GM21529 (cell line): ENCODE measurements at regions not wholly inside any gene's neighbourhood (a gene's known extent, or its start where the extent isn't known, plus 50 kb on each side); places are given as distances from the start of the nearest gene placed in this dataset.
A peak's percentile ranks its signal among the peaks of the same experiment; 100 is the strongest.
"Not testable (repeated sequence)": the region's sequence is repeated elsewhere in the genome, so short reads cannot be mapped to it uniquely, and the experiment has no call there.

Source experiments
- ATAC-seq: cut with Tn5 transposase; IDR thresholded peaks from one replicate; pipeline ENCODE4 v1.9.1; 2021; ENCODE audit not compliant: unreplicated experiment

DNA sequence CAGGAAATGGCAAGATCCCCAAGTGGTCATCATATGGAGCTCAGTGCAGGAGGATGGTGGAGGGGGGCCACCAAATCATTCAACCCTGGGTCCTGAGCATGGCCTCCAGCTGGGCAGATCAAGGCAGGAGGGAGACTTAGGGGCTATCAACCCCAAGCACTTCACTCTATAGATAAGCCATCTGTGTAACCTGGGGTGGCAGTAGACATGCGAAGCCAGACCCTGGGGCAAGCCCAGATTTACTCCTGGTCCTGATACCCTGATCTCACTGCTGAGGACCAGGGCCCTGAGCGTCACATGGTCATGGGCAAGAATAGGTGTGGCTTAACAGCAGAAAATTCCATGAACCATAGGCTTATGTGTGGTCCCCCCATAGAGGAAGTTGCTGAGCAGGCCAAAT is 173.0 kb upstream of the ADCY1 start:
- ATAC-seq: no peak

DNA sequence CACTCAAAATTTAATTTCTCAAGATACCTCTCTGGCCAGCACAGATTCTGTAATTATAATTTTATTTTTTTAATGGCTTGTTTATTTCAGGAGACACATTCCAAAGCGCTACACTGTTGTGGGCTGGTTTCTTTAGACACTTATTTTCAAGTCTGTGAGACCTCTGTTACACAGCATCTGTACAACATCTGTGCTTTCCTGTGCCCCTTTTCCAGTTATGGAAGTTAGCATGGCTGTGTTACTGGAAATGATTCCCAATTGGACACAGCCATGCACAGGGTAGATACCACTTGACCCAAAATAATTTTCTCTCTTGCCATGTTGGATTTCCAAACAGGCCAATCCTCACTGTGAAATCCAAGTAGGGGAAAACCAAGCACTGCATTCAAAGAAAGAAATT is 172.3 kb upstream of the ADCY1 start:
- ATAC-seq: no peak

DNA sequence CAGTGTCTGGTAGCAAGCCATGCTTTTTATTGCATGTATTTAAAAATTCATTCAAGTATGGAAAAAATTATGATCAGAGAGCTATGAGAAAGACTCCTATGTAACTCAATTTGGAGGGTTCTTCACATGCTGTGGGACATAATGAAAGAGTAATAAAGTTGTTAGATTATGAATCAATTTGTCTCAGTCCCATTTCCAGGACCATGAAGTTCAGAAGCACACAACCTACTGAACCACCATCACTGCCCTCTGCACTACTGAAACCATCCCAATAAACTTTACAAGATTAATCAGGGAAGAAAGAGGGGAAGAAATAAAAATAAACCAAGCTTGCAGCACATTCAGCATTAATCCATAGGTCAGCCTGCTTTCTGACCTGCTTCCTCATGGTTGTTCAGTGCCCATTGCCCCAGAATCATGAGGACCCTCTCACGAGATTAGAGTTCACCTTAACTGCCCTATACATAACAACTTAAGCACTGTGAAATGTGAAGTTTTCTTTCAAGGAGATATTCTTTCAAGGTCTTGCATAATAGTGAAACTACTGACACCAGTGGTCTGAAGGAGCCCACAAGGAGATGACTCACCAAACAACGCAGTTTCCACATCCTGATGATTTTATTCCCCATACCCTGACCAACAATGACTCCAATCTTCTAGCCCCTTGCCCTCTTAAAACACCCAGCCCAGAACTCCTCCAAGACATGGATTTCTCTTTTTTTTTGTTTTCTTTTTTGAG is 171.5 kb upstream of the ADCY1 start:
- ATAC-seq: no peak

DNA sequence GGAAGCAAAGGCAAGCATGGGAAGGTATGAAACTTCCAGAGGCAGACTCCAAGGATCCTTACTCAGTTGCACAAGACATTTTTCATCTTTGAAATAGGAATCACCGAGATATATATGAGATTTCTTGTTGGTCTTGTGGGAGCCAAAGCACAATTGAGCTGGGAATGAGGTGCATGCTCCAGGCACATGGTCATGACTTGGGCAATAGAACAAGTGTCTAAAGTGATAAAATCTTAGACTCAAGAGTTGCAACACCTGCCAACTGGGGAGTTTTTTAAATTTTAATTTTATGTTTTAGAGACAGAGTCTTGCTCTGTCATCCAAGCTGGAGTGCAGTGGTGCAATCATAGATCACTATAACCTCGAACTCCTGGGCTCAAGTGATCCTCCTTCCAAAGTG is 169.5 kb upstream of the ADCY1 start:
- ATAC-seq: no peak

DNA sequence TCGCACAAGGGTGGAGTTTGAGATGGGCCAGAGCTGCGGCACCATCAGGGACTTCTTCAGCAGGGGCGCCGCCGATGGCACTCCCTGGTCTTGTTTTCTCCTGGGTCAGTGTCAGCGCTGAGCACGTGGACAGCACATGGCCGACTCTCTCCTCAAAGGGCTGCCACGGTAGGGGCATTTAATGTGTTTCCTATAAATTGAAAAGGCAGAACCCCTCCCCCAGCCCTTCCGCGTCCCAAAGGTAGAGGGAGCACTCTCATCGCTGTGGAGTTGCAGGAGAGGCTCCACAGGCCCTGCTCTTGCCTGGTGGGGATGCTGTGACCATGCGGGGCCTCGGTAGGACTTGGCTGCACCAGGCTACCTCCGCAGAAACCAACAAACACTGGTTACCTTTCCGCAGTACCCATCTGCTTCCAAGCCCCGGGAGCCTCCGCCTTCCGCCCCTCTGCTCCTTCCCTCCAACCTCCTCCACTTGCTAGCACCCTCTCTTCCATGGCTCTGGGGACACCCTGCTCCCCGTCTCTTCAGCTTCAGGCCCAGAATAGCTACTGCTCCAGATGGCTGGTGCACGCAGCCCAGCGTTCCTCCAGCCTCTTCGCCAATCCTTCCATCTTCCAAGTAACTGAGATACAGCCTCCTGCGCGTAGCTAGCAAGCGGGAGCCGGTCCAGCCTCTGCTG is 166.3 kb upstream of the ADCY1 start:
- ATAC-seq: no peak

DNA sequence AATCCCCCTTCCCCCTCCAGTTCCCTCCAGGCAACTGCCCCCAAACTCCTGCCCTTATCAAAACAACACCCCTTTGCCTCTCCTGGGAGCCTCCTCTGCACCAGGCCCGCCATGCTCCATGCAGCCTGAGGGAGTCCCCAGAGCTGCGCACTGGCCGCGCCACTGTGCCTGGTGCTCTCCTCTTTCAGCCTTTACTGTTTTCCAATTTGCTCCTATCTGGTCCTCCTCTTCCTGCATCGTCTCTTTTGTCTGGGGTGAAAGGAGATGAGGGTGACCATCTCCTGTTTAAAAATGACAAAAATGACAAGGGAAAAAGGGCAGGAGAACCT is 165.8 kb upstream of the ADCY1 start:
- ATAC-seq: no peak

DNA sequence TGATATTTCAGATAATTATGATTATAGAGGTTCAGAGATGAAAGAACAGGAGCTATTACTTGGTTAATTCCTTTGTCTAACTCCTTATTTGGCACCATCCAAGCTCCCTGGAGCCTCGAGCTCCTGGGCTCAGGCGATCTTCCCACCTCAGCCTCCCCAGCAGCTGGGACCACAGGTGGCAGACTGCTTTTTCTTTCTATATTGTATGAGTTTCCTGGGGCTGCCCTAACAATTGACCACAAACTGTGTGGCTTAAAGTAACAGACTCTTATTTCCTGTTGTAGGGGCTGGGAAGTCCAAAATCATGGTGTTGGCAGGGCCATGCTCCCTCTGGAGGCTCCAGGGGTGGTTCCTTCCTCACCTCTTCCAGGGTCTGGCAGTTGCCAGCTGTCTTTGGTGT is 163.3 kb upstream of the ADCY1 start:
- ATAC-seq: no peak

DNA sequence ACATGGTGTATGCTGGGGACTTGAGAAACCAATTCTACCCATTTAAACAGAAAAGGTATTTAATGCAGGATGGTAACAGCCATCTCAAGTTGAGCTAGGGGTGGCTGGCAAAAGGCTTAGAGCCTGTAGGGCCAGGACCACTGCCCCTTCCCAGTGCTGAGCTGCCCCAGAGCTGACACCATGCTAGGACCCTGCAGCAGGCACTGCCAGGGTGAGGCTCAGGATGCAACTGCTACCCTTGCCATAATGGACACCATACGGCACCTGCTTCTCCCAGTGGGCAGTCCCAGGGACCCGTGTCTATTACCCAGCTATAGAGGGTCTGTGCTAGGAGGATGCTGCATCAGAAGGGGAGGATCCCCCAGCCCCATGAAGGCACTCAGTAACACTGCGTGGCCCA is 160.7 kb upstream of the ADCY1 start:
- ATAC-seq: no peak

DNA sequence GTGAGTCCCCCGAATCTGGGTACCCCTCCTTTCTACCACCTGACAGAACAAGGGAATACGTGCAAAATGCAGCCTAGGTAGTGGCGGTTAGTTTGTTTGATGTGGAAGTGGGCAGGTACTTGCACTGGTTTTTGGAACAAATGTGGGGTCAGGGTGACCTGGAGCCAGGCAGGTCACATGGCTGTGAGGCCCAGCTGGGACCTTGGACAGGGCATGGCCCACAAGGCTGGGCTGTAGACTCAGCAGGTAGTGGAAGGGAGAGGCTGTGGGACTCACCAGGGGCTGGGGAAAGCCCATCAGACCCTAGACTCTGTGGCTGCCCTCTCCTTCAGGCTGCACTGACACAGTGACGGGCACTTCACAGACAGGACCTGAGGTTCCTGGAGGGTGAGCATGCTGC is 159.9 kb upstream of the ADCY1 start:
- no peak for ATAC-seq

DNA sequence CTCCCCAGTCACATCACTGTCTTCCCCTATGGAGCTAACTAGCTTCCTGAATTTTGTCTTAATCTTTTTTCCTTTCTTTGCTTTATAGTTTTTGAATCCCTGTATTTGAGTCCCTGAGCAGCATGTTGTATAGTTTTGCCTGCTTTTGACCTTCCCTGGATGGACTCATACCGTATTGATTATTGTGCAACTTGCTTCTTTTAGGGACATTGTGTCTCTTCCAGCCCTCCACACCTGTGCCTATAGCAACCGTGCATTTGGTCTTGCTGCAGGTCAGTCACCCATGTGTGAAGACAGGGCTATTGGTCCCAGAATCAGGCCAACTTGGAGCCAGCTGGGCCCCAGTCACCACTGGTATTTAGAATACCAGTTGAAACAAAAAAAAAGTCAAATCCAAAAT is 158.9 kb upstream of the ADCY1 start:
- no peak for ATAC-seq

DNA sequence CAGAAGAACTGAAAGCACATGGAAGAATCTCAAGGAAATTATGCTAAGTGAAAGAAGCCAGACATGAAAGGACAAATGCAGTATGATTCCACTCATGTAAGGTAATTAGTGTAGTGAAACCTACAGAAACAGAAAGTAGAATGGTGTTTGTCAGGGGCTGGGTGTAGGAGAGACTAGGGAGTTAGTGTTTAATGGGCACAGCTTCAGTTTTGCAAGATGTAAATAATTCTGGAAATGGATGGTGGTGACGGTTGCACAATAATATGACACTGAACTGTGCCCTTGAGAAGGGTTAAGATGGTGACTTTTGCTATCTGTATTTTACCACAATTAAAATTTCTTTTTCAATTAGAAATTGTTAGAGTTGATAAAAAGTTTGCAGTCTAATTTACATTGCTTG is 157.3 kb upstream of the ADCY1 start:
- ATAC-seq: no peak

DNA sequence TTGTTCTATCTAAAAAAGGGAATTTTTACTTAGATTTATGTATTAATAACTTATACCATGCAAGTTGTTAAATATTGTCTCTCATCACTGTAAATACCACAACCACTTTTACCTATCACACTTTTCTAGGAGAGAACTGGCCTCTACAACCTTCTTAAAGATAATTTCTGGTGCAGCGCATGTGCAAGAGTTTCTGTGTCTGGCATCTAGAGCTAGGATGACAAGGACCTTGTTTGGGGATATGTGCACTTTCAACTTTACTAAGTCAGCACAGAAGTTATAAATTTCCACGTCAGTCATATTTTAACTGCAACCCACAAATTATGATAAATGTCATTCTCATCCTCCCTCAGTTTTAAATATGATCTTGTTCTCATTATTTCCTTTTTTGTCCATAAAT is 156.9 kb upstream of the ADCY1 start:
- ATAC-seq: no peak

DNA sequence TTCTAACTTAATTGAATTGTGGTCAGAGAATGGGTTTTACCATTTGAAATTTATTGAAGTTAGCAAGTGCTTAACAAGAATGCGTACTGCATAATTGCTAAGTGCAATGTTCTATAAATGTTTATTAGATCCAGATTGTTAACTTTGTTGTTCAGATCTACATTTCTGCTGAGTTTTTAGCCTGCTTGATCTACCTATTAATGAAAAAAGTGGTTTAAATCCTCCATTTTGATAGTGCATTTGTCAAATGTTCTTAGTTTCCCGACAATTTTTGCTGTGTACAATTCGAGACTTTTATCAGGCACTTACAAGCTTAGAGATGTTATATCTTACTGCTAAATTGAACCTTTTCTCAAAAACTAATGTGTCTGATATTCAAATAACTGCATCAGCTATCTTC is 156.4 kb upstream of the ADCY1 start:
- ATAC-seq: no peak

DNA sequence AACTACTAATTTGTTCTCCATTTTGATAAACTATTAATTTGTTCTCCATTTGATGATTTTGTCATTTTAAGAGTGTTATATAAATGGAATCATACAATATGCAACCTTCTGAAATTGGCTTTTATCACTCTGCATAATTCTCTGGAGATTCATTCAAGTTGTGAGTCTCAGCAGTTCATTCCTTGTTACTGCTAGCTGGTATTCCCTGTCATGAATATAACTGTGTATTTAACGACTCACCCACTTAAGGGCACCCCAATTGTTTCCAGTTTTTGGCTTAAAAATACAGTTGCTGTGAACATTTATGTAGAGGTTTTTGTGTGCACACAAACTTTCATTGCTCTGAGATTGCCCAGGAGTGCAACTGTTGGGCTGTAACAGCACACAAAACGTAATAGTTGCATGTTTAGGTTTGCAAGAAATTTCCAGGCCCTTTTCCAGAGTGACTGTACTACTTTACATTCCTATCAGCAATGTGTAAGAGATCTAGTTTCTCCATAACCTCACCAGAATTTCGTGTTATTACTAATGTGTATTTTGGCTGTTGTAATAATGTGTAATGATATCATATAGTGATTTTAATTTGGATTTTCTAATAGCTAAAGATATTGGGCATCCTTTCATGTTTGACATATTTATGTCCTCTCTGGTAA is 153.2 kb upstream of the ADCY1 start:
- no peak for ATAC-seq

DNA sequence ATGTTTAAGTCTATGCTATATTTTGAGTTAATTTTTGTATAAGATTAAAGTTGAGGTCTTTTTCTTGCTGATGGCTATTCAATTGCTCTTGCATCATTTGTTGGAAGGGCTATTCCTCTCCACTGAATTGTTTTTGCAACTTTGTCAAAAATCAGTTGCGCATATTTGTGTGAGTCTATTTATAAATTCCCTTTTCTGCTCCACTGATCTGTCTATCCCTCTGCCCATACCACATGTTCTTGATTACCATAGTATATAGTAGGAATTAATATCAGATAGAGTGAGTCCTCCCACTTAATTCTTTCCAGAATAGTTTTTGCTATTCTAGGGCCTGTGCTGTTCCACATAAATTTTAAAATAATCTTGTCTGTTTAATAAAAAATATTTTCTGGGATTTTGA is 152.4 kb upstream of the ADCY1 start:
- no peak for ATAC-seq

DNA sequence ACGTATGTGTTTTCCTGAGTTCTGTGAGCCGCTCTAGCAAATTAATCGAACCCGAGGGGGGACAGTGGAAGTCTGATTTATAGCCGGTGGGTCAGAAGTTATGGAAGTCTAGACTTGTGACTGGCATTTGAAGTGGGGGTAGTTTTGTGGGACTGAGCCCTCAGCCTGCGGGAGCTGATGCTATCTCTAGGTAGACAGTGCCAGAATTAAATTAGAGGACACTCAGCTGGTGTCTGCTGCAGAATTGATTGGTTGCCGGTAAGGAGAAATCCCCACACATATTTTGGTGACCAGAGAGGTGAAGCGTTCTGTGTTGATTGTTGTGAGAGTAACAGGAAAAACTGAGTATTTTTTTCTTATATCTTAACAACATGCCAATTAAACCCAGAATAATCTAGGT is 143.8 kb upstream of the ADCY1 start:
- ATAC-seq: no peak

DNA sequence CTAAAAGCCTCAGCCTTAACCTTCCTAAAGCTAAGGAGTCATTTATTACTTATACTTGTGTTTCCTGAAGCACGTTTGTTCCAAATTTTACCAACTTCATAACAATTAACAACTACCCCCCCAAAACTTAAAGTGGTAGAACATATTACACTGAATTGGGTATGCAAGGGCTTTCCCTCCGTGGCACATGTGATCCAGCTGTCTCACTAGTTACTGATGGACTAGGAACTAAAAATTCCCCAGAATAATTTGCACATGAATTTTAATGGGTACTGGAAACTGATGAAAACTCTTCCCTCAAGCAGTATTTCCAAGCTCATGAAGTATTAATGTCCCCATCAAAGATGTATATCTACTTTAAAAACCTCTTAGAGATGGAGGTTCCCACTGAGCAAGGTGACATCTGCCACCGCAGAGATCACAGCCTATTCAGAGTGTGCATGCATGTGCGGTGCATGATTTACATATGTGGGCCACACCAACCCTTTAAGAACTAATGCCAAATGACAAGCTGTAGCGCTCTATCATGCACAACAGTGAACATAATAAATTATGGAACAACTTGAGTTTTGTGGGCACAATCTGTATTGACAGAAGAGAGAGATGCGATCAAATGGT is 139.9 kb upstream of the ADCY1 start:
- no peak for ATAC-seq

DNA sequence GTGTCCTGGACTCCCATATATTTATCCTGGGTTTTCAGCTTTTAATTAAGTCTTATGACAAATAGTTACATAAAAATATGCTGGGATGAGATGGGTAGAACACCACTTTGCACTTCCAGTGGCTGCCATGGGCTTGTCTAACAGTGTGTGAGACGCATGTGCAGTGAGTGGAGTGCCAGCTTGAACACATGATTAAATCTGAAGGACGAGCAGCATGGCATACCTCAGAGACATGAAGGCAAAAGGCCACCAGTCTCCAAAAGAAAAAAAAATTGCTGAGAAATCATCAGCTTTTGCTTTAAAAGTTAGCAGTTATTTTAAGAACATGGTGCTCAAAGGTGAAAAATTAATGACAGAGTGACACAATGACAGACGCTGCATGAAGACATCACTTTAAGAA is 139.0 kb upstream of the ADCY1 start:
- no peak for ATAC-seq

DNA sequence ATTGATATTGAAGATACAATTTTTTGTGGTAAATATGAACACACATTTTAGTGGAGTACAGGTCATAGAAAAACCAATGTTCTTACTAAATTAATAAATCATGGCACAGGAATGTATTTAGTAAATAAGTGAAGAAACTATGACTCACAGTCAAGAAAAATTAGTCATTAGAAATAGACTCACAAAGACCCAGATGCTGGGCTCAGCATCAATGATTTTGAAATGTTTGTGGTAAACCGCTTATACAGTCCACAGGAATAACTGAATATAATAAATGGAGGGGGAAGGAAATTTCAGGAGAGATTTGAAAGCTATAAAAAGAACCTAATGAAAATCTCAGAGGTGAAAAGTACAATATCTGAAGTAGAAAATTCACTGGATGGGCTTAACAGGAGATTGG is 138.3 kb upstream of the ADCY1 start:
- ATAC-seq: no peak

DNA sequence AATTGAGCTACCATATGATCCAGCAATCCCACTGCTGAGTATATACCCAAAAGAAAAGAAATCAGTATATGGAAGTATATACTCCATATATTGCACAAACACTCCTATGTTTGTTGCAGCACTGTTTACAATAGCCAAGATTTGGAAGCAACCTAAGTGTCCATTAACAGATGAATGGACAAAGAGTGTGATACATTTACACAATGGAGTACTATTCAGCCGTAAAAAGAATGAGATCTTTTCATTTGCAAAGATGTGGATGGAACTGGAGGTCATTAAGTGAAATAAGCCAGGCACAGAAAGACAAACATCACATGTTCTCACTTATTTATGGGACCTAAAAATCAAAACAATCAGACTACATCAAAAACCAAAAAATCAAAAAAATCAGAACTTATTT is 133.4 kb upstream of the ADCY1 start:
- ATAC-seq: not testable (repeated sequence)

DNA sequence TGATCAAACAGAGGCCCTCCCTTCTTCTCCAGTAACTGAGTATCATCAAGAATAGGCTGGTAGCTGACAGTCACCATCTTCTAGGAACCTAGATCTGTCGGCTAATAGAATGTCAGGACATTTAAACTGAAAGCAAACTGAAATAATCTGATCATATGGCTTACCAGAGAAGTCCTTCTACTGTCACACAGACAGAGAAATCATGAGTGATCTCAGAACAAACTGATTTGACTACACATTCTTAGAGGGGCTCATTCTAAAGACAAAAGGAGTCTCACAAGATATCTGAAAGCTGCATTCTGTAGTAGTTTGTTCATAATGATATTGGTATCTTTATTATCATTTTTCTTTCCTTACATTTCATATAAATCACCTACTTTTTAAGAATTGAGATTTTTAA is 130.9 kb upstream of the ADCY1 start:
- ATAC-seq: peak; percentile 46
